Transverse colon (tissue), 4 donors: ENCODE measurements at regions not wholly inside any gene's neighbourhood (a gene's known extent, or its start where the extent isn't known, plus 50 kb on each side); places are given as distances from the start of the nearest gene placed in this dataset.

Experiments
- EP300 ChIP-seq: sonication (generic); formaldehyde crosslinking; IDR thresholded peaks from one replicate; pipeline ENCODE4 v1.6.1; 2017; ENCODE audit warnings: antibody characterized with exemption, low read depth
- POLR2A ChIP-seq: fragments of 450-650 bp; IDR thresholded peaks from one replicate; pipeline ENCODE4 v1.6.1; 2016; ENCODE audit warnings: antibody characterized with exemption, mild to moderate bottlenecking, moderate library complexity
- POLR2AphosphoS5 ChIP-seq, 3 donors: sonication (generic); formaldehyde crosslinking; IDR thresholded peaks; one replicate each; pipeline ENCODE4 v1.6.1; 2016; ENCODE audit warnings: antibody characterized with exemption in 3 of 3
- TF ChIP-seq, protein P1 (sequence below), 5 experiments: fragments of 200-600 bp in 3 of 5; fragments of 450-650 bp in 2 of 5; sonication (generic) in 3 of 5; IDR thresholded peaks; 1 replicate in 2 of 5; 2 replicates in 3 of 5; pipeline ENCODE4 v1.5.1; 2016 to 2017; ENCODE audit warnings: antibody characterized with exemption in 5 of 5, inconsistent platforms in 3 of 5, mild to moderate bottlenecking in 2 of 5, moderate library complexity in 1 of 5

DNA sequence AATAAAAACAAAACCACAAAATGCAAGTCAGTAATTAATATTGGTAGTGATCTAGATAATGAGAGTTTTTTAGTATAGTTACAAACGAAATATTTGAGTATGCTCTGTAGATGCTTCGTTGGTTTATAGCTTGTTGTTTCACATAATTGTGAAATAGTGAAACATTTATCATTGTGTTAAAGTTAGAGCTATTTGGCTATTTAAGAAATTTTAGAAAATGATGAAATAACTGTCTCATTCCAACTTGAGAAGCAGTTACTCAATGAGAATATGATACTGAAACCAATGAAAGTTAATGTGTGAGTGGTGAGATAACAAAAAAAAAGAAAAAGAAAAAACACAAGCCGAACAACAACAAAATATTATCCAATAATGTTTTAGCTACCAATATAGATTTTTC is 475.6 kb upstream of the ZEB2 start:
- TF ChIP-seq, protein P1, sequence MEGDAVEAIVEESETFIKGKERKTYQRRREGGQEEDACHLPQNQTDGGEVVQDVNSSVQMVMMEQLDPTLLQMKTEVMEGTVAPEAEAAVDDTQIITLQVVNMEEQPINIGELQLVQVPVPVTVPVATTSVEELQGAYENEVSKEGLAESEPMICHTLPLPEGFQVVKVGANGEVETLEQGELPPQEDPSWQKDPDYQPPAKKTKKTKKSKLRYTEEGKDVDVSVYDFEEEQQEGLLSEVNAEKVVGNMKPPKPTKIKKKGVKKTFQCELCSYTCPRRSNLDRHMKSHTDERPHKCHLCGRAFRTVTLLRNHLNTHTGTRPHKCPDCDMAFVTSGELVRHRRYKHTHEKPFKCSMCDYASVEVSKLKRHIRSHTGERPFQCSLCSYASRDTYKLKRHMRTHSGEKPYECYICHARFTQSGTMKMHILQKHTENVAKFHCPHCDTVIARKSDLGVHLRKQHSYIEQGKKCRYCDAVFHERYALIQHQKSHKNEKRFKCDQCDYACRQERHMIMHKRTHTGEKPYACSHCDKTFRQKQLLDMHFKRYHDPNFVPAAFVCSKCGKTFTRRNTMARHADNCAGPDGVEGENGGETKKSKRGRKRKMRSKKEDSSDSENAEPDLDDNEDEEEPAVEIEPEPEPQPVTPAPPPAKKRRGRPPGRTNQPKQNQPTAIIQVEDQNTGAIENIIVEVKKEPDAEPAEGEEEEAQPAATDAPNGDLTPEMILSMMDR (IDR thresholded peaks at IDR 0.05), result no peak
- no peak for TF ChIP-seq POLR2A
- no peak for TF ChIP-seq EP300
- TF ChIP-seq POLR2AphosphoS5 (IDR thresholded peaks at IDR 0.05), result no peak
